Amniotic stem cell (primary cell): ENCODE measurements at regions not wholly inside any gene's neighbourhood (a gene's known extent, or its start where the extent isn't known, plus 50 kb on each side); places are given as distances from the start of the nearest gene placed in this dataset.

Experiments
- DNase-seq: peaks from one replicate; lab custom pipeline; 2025; lab: John Stamatoyannopoulos, UW

DNA sequence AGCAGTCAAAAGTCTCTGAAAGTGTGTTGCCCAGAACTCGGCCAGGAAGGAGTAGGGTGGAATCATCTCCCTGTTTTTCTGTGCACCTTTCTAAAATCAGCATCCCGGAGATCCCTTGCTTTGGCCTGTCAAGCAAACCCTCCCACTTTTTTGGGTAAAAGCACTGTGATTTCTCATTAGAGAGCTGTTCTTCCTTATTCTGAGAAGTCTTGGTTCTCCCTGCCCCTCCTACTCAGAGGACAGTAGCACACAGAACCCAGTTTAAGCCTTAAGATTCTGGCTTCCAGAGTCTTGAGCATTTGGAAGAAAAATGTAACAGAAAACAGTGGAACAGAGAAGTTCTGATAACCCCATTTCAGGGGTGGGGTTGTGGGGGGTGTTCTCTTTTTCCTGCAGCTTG is 52.6 kb upstream of the KATNAL1 start:
- DNase-seq: no peak

- no peak for DNase-seq
Measured at GRCh38 chr13:30360586-30360985, 53.2 kb upstream of the KATNAL1 start.

- no peak for DNase-seq
Measured at GRCh38 chr13:30362005-30362788, 54.8 kb upstream of the KATNAL1 start.

- DNase-seq: no peak
Measured at GRCh38 chr13:30362869-30363268, 55.5 kb upstream of the KATNAL1 start.

- no peak for DNase-seq
Measured at GRCh38 chr13:30363725-30364124, 56.4 kb upstream of the KATNAL1 start.

GRCh38 chr13:30364133-30364532 is 56.8 kb upstream of the KATNAL1 start:
- no peak for DNase-seq

GRCh38 chr13:30364876-30365275 is 57.4 kb upstream of the UBE2L5 start:
- peak; percentile 15 for DNase-seq

DNA sequence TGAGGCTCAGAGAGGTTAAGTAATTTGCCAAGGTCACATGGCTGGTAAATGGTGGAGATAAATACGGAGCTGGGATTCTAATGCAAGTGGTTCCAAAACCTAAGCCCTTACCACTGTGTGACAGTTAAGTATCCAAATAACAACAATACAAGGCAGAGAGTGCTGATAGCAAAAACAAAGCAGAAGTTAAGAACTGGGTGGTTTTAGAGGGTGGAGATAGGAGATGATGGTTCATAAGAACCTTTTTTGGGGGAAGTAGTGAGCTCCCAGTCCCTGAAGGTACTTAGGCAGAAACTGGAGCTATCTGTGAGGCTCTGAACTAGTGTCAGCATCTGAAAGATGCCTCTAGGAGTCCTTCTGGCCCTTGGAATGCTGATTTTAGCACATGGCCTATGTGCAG is 56.2 kb upstream of the UBE2L5 start:
- DNase-seq: no peak

- no peak for DNase-seq
Measured at GRCh38 chr13:30367296-30367695, 55.0 kb upstream of the UBE2L5 start.

DNA sequence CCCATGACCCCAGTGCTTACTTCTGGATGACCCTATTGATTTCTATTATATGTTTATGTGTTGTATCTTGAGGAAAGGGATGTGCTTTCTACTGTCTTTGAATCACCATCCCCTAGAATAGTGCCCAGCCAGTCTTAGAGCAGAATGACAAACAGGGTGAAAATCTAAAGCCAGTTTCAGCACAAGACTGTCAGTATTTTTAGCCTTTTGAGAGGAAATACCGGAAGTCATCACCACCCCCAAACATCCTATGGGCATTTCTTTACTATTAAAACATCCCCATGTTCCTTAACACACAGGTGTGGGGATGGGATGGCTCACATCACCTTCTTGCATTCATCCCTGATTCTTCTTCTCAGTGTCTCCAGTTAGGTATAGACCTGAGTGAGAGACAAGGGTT is 52.1 kb upstream of the UBE2L5 start:
- DNase-seq: no peak

DNA sequence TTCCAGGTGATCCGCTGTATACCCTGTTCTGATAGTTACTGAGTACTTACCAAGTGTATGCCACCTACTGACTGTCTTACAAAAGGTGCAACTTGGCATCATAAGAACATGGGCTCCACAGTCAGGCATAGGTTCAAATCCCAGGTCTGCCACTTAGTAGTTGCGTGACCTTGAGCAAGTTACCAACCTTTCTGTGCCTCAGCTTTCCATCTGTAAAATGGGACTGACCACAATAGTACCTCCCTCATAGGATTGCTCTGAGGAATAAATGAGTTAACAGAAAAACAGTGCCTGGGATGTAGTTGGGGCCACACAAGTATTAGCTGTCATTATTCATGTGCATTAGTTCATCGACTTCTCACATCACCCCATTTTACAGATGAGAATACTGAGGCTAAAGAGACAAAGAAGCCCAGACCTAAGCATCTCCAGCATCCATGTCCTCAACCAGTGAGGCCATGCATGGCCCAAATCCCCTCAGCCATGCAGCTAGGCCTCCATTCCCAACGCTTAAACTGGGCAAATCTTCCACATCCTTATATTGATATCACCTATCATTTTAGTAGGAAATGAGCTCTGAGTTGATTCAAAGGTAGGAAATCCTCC is 51.3 kb upstream of the UBE2L5 start:
- DNase-seq: no peak

DNA sequence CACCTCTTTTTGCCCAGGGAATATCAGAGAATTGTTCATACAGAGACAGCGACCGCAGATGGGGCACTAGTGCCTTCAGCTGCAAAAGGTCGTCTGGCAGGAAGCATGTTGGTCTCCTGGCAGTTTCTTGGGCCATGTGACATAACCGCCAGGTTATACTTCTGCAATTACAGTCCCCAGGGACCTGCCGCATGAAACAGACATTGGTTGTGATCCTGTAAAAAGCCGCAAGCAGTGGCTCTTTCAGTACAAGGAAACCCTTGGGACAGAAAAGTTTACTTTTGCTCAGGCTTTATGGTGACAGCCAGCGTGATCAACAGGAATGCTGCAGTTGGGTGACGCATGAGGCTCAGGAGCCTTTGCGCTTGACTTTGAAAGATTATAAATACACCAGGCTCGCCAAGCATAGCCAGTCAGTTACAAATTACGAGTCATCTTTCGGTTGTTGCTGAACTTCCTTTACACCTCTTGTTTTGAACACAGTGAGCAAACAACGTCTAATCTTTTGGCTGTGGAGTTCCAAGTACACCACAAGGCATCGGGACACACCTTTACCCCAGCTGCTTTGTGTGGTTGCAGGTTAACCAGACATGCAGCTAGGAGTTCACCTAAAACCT is 50.5 kb upstream of the UBE2L5 start:
- DNase-seq: peak; percentile 16
